IPS-18a (cell line): ENCODE measurements at regions not wholly inside any gene's neighbourhood (a gene's known extent, or its start where the extent isn't known, plus 50 kb on each side); places are given as distances from the start of the nearest gene placed in this dataset.

Experiments
- H3K27ac ChIP-seq: one replicate; pipeline ENCODE4 v1.5.1; 2013; ENCODE audit warnings: low read length
- H3K27me3 ChIP-seq: one replicate; pipeline ENCODE4 v1.6.1; 2013; ENCODE audit warnings: mild to moderate bottlenecking, low read length; ENCODE audit not compliant: control insufficient read depth, insufficient read depth
- H3K36me3 ChIP-seq: one replicate; pipeline ENCODE4 v1.6.1; 2013; ENCODE audit warnings: low read depth, low read length; ENCODE audit not compliant: control insufficient read depth
- H3K4me1 ChIP-seq: one replicate; pipeline ENCODE4 v1.6.1; 2013; ENCODE audit warnings: low read depth, low read length; ENCODE audit not compliant: control insufficient read depth
- H3K4me3 ChIP-seq: one replicate; pipeline ENCODE4 v1.5.1; 2013; ENCODE audit warnings: low read length
- H3K9ac ChIP-seq: one replicate; pipeline ENCODE4 v1.6.1; 2013; ENCODE audit warnings: mild to moderate bottlenecking, low read length, moderate library complexity
- H3K9me3 ChIP-seq: one replicate; pipeline ENCODE4 v1.6.1; 2013; ENCODE audit warnings: low read depth, low read length; ENCODE audit not compliant: control insufficient read depth

DNA sequence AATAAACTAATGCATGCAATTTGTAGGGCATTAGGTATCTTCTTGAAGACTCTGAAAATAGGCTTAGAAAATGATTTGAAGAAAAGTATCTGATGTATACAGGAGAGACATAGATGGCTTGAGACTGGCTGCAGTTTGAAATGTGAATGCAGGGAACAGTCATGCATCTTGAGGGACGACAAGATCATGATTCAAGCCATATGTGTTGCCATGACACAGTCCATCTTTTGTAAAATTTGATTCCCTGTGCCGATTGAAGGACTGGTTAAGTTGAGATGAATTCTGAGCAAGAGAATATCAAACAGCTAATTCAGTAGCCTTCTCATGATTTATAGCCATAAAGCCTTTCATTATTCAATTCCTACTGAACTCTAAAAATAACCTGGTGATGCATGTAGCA, 231.6 kb downstream of the CASP12 start:
- H3K4me3 ChIP-seq = no peak overlapping the region
- H3K36me3 ChIP-seq = no peaks in the 10 kb centered on the region
- no peaks in the 10 kb centered on the region for H3K9me3 ChIP-seq
- H3K27me3 ChIP-seq = no peaks in the 10 kb centered on the region
- H3K9ac ChIP-seq = no peak overlapping the region
- H3K4me1 ChIP-seq = no peaks in the 10 kb centered on the region
- H3K27ac ChIP-seq = no peak overlapping the region

DNA sequence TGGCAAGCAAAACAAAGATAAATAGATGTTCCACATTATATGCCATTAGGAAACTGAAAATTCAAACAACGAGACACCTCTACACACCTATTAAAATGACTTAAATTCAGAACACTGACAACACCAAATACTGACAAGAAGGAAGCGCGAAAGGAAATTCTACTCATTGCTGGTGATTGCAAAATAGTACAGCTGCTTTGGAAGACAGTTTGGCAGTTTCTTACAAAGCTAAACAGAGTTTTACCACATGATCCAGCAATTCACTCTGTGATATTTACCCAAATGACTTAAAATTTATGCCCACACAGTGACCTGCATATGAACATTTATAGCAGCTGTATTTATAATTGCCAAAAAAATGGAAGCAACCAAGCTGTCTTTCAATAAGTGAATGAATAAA, 232.6 kb downstream of the CASP12 start:
- H3K9me3 ChIP-seq = no peaks in the 10 kb centered on the region
- no peaks in the 10 kb centered on the region for H3K4me1 ChIP-seq
- no peaks in the 10 kb centered on the region for H3K27me3 ChIP-seq
- H3K27ac ChIP-seq = no peak overlapping the region
- no peak overlapping the region for H3K9ac ChIP-seq
- no peaks in the 10 kb centered on the region for H3K36me3 ChIP-seq
- H3K4me3 ChIP-seq = no peak overlapping the region

DNA sequence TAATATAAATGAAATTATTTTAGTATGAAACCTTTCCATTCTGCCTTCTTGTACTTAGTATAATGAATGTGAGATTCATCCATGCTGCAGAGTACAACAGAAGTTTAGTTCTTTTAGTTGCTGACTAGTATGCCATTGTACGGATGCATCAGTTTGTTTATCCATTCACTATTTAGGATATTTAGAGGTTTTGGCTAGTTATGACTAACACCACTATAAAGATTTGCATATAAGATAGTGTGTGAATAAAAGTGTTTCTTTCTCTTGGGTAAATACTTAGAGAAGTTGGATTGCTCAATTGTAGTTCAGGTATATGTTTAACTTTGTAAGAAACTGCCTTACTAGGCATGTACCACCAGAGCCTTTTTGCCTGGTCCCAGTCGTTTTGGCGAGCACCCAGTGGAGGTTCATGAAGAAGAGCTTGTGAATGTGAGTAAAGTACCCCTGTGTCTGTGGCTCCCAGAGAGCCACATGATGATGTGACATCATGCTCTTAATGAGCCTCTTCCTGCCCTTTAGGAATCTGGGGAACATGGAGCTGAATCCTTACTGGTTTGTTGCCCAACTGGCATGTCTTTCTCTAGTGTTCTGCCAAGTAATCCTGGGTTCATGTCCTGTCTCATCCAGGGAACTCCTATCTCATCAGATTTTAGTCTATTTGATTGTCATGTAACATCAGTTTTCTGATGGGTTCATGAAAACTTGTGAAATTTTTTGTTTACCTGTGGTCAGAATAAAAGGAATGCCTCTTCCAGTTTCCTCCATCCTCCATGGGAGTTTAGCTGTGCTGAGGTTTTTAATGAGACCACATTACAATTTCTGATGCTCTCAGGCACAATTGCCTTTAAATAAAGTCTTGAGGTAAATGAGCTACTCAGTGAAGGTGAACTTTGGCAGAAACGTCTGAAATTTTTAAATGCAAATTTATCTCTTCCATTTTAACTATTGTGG, 234.8 kb downstream of the CASP12 start:
- H3K9ac ChIP-seq = no peak overlapping the region
- no peak overlapping the region for H3K27ac ChIP-seq
- no peaks in the 10 kb centered on the region for H3K27me3 ChIP-seq
- H3K4me3 ChIP-seq = no peak overlapping the region
- H3K9me3 ChIP-seq = no peaks in the 10 kb centered on the region
- H3K36me3 ChIP-seq = no peaks in the 10 kb centered on the region
- no peaks in the 10 kb centered on the region for H3K4me1 ChIP-seq

DNA sequence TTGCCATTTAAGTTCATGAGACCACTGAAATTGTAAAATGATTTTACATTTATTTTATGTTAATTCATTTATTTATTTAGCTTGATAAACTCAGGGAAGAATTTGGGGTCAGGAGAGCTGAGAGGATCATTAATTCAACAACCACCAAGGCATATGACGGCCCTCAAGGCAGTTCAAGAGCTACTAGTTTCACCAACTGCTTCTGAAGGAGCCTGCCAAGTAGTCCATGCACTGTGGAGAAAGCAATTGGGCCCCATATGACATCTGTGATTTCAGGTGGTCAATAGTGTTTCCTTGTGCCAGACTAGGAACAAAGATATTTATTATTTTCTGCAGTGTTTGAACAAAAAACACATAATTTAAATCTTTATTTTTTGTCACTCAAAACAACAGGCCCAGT, 236.4 kb downstream of the CASP12 start:
- Histone ChIP-seq H3K27ac (no peak overlapping the region), H3K9me3 (no peaks in the 10 kb centered on the region)

DNA sequence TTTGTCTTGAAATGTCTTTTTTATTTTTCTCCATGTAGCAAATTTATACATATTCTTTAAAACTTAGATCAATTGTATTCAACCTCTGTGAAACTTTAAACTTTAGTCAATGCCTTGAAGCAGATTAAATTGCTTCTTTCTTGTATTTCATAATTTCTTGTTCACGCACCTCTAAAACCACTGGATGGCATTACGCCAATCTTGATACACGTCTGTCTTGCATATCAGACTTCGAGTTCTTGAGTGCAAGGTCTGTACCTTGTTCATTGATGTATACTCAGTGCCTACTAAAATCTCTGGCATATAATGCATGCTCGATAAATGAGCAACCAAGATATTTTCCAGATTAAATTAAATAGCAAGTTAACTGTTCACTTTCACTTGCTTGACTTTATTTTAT, 236.8 kb downstream of the CASP12 start:
- Histone ChIP-seq H3K36me3 (no peaks in the 10 kb centered on the region), H3K27me3 (no peaks in the 10 kb centered on the region), H3K9ac (no peak overlapping the region), H3K27ac (no peak overlapping the region), H3K9me3 (no peaks in the 10 kb centered on the region), H3K4me3 (no peak overlapping the region), H3K4me1 (no peaks in the 10 kb centered on the region)

More for the DNA sequence above, 236.4 kb downstream of the CASP12 start:
- no peaks in the 10 kb centered on the region for H3K27me3 ChIP-seq
- H3K4me3 ChIP-seq = no peak overlapping the region
- H3K9ac ChIP-seq = no peak overlapping the region
- no peaks in the 10 kb centered on the region for H3K4me1 ChIP-seq
- H3K36me3 ChIP-seq = no peaks in the 10 kb centered on the region

DNA sequence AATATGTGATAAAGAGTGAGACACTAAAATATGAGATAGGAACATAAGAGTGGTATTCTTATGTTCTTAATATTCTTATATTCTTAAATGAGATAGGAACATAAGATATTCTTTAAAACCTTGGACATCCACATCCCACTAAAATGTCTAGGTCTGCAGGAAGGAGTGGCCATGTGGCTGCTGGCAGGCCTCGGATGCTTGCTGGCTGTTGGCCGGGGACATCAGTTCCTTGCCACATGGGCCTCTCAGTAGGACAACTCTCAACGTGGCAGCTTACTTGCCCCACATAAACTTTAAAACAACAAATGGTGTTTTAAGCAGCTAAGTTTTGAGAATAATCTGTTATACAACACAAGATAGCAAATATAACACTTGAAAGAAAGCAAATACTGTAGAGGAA, 240.1 kb downstream of the CASP12 start:
- H3K4me3 ChIP-seq = no peak overlapping the region
- H3K4me1 ChIP-seq = peaks cover 4% of the 10 kb centered on the region
- no peak overlapping the region for H3K27ac ChIP-seq
- no peaks in the 10 kb centered on the region for H3K9me3 ChIP-seq
- no peaks in the 10 kb centered on the region for H3K27me3 ChIP-seq
- no peaks in the 10 kb centered on the region for H3K36me3 ChIP-seq
- H3K9ac ChIP-seq = no peak overlapping the region

DNA sequence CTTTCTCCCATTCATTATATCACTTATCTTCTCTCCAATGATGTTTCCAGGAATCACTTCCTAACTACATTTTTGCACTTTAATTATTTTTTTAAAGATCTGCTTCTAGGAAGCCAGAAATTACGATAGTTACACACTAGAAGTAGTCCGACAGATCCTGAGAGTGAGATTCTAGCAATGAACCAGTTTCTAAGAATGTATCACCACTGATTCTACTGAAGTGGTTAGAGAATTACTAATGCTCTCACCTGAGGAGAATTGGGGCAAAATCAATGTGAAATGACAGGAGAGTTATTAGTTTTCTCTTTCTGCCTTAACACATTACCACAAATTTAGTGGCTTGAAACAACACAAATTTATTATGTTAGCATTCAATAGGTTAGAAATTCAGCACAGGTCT, 241.2 kb downstream of the CASP12 start:
- no peak overlapping the region for H3K9ac ChIP-seq
- no peaks in the 10 kb centered on the region for H3K27me3 ChIP-seq
- H3K36me3 ChIP-seq = no peaks in the 10 kb centered on the region
- H3K27ac ChIP-seq = no peak overlapping the region
- H3K4me1 ChIP-seq = peaks cover 4% of the 10 kb centered on the region
- H3K9me3 ChIP-seq = no peaks in the 10 kb centered on the region
- H3K4me3 ChIP-seq = no peak overlapping the region

DNA sequence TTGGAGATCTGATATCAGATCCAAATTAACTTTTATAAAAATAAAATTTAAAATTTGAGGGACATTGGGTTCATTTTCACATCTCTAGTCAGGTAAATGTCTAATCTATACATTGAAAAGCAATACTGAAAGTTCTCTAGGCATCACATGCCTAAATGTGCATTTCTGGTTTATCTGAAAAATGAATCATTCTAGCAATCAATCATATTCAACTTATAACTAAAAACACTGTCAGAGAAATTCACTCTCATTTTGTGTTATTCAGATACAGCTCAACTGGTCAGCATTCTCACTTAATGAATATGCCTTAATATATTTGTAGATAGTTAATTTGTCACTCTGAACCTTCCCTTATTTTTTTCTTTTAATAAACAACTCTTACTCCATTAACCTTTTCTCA, 243.2 kb downstream of the CASP12 start:
- Histone ChIP-seq H3K9ac (no peak overlapping the region), H3K36me3 (no peaks in the 10 kb centered on the region), H3K4me3 (no peak overlapping the region), H3K27me3 (no peaks in the 10 kb centered on the region), H3K9me3 (peaks cover 9% of the 10 kb centered on the region), H3K27ac (no peak overlapping the region), H3K4me1 (peaks cover 4% of the 10 kb centered on the region)

DNA sequence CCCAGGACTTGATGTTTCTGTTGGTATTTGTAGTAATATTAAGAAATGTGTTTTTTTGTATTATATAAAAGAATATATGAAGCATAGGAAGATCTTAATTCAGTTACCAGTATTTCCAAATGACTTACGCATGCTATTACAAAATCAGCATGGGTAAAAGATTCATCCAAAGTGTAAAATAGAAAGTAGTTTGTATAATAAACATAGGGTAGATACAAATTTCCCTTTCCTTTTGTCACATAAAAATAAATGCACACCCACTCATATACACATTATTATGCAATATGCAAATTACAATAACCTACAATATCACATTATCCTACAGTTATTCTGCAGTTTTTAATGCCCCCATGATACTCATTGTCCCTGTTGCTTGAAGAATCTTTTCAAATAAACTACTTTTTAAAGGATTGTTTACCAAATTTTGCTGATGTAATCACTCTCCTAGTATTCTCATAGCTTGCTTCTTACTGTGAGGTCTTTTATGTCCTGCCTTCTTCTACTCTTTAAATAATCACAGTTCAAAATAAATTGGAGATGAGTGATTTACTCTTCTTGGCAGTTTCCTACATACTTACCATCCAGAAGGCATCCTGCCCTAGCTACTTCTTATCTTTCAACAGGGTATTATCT, 244.0 kb downstream of the CASP12 start:
- H3K27me3 ChIP-seq = no peaks in the 10 kb centered on the region
- H3K27ac ChIP-seq = no peak overlapping the region
- no peaks in the 10 kb centered on the region for H3K36me3 ChIP-seq
- H3K4me1 ChIP-seq = peaks cover 4% of the 10 kb centered on the region
- H3K9ac ChIP-seq = no peak overlapping the region
- no peak overlapping the region for H3K4me3 ChIP-seq
- H3K9me3 ChIP-seq = peaks cover 12% of the 10 kb centered on the region

DNA sequence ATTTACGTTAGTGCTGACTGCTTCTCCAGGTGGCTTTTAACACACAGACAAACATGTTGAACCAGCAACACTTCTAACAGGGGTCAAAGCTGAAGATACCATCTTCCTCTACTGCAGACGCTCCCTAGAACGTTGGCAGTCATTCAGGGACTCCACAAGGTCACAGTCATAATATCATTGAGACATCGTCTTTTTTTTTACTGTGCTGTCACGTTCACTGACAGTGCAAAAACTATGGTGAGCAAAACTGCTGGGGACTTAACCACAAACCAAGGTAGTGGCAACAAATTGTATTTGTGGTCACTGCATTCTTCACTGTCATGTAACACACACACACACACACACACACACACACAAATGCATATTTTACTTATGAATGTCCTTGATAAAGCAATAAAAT, 244.9 kb downstream of the CASP12 start:
- Histone ChIP-seq H3K9me3 (peaks cover 17% of the 10 kb centered on the region), H3K36me3 (no peaks in the 10 kb centered on the region), H3K27ac (no peak overlapping the region), H3K27me3 (no peaks in the 10 kb centered on the region), H3K9ac (no peak overlapping the region), H3K4me3 (no peak overlapping the region), H3K4me1 (peaks cover 4% of the 10 kb centered on the region)

DNA sequence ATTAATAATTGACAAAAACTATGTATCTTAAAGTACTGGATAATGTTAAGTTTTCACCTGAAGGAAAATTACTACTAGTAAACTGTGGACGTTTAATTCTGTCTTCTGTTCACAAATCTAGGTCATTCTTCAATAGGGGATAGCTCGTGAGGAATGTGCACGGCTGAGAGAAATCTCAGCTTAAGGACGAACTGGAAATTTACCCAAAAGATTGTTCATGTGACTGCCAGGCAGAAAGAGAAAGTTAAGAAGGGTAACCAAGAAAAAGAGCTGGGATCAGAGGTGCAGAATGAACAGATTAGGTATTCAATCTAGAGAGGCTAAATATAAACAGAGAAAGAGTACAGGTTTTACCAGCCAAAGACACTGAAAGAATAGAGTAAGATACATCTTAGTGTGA, 245.3 kb downstream of the CASP12 start:
- Histone ChIP-seq H3K4me1 (peaks cover 4% of the 10 kb centered on the region), H3K4me3 (no peak overlapping the region), H3K9me3 (peaks cover 17% of the 10 kb centered on the region), H3K36me3 (no peaks in the 10 kb centered on the region), H3K9ac (no peak overlapping the region), H3K27me3 (no peaks in the 10 kb centered on the region), H3K27ac (no peak overlapping the region)

DNA sequence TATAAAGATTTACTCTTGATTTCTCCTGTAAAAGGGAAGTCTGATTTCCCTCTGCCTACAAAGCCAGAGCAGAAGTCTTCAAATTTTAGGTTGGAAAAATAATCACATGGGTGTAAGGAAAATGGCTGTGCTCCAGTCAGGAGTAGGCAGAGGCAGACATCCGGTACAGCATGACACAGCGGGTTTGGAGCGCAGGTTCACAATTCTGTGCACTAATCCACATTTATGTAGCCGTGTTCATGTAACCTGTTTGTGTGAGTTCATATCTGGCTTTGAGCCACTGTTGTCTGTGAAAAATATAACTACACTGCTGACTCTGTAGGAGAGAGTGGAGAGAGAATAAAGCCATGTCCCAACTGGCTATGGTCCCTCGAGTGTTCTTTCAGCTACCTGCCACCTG, 248.0 kb downstream of the CASP12 start:
- Histone ChIP-seq H3K36me3 (no peaks in the 10 kb centered on the region), H3K4me3 (no peak overlapping the region), H3K4me1 (peaks cover 4% of the 10 kb centered on the region), H3K9ac (no peak overlapping the region), H3K27me3 (no peaks in the 10 kb centered on the region), H3K27ac (no peak overlapping the region), H3K9me3 (peaks cover 17% of the 10 kb centered on the region)
